MCF 10A (cell line): ENCODE measurements at regions not wholly inside any gene's neighbourhood (a gene's known extent, or its start where the extent isn't known, plus 50 kb on each side); places are given as distances from the start of the nearest gene placed in this dataset.

Experiments
- BruUV-seq: library from RNA; stranded (reverse); fragments of 400-500 nt; replicated peaks from 2 replicates; lab custom pipeline; 2021; lab: Mats Ljungman, UMichigan
- CTCF ChIA-PET: fragments of 300-600 bp; sonication (Branson Sonifier 250); formaldehyde crosslinking; extraction: SDS; loops from one replicate; lab custom pipeline; 2021; ENCODE audit warnings: antibody characterized with exemption, inconsistent platforms; lab: Yijun Ruan, JAX
- POLR2A ChIA-PET: fragments of 300-600, 350-650 bp; sonication (Branson Sonifier 250); formaldehyde crosslinking; extraction: SDS; loops from one replicate; lab custom pipeline; 2020; ENCODE audit warnings: antibody characterized with exemption, inconsistent platforms; lab: Yijun Ruan, JAX
- DNase-seq: peaks from one replicate; pipeline ENCODE4 v3.0.0-alpha.2; 2018; ENCODE audit not compliant: unreplicated experiment
- H3K27ac Mint-ChIP-seq: one replicate; pipeline ENCODE4 v1.8.0; 2022; ENCODE audit warnings: mild to moderate bottlenecking, low read depth, mixed read lengths; ENCODE audit not compliant: unreplicated experiment
- H3K27me3 Mint-ChIP-seq: one replicate; pipeline ENCODE4 v1.8.0; 2022; ENCODE audit warnings: mixed read lengths; ENCODE audit not compliant: insufficient read depth, unreplicated experiment
- H3K36me3 Mint-ChIP-seq: one replicate; pipeline ENCODE4 v1.8.0; 2022; ENCODE audit warnings: mild to moderate bottlenecking, moderate library complexity, mixed read lengths; ENCODE audit not compliant: insufficient read depth, unreplicated experiment
- H3K4me1 Mint-ChIP-seq: one replicate; pipeline ENCODE4 v1.8.0; 2022; ENCODE audit warnings: mixed read lengths; ENCODE audit not compliant: insufficient read depth, unreplicated experiment
- H3K4me3 Mint-ChIP-seq: one replicate; pipeline ENCODE4 v1.8.0; 2022; ENCODE audit warnings: mild to moderate bottlenecking, moderate library complexity, mixed read lengths; ENCODE audit not compliant: unreplicated experiment
- H3K9me3 Mint-ChIP-seq: one replicate; pipeline ENCODE4 v1.8.0; 2022; ENCODE audit warnings: mixed read lengths; ENCODE audit not compliant: unreplicated experiment
- CTCF ChIP-seq: fragments of 200-600 bp; IDR thresholded peaks from one replicate; pipeline ENCODE4 v1.8.0; 2022; ENCODE audit warnings: antibody characterized with exemption, mild to moderate bottlenecking; ENCODE audit not compliant: unreplicated experiment
- intact Hi-C: fragments of 100-400 bp; cut with micrococcal nuclease; formaldehyde crosslinking; loops from 2 replicates; pipeline ENCODE4 v1.14.1; 2022

GRCh38 chr16:65576631-65577030 lies 454.8 kb upstream of the CDH11 start:
- ChIA-PET CTCF (no interaction called here), POLR2A (no interaction called here)
- DNase-seq, result no peak
- Mint-ChIP-seq H3K36me3 (no peaks in the 10 kb centered on the region), H3K27ac (no peak overlapping the region), H3K4me3 (no peak overlapping the region), H3K9me3 (peaks cover 46% of the 10 kb centered on the region), H3K4me1 (no peaks in the 10 kb centered on the region), H3K27me3 (no peaks in the 10 kb centered on the region)
- no peak for TF ChIP-seq CTCF
- intact Hi-C loops, result no loop called here
- no TSS peak for BruUV-seq

- Mint-ChIP-seq H3K9me3 (peaks cover 46% of the 10 kb centered on the region), H3K36me3 (no peaks in the 10 kb centered on the region), H3K27me3 (no peaks in the 10 kb centered on the region), H3K4me3 (no peak overlapping the region), H3K27ac (no peak overlapping the region), H3K4me1 (no peaks in the 10 kb centered on the region)
- ChIA-PET CTCF (no interaction called here), POLR2A (no interaction called here)
- intact Hi-C loops, result no loop called here
- TF ChIP-seq CTCF, result no peak
- no TSS peak for BruUV-seq
- DNase-seq, result no peak
Observed at GRCh38 chr16:65576139-65576538, 454.3 kb upstream of the CDH11 start.

GRCh38 chr16:65574326-65574966 lies 452.6 kb upstream of the CDH11 start:
- no peak overlapping the region for H3K27ac Mint-ChIP-seq
- CTCF ChIA-PET, result interaction anchor here (0.6 kb wide), 1 partner anchor 1202 kb away, joined by 3 read pairs; no protein-coding TSS in a partner anchor
- intact Hi-C loops, result no loop called here
- TF ChIP-seq CTCF, result no peak
- H3K9me3 Mint-ChIP-seq, result peaks cover 44% of the 10 kb centered on the region
- POLR2A ChIA-PET, result no interaction called here
- no peak for DNase-seq
- H3K36me3 Mint-ChIP-seq, result no peaks in the 10 kb centered on the region
- H3K4me1 Mint-ChIP-seq, result no peaks in the 10 kb centered on the region
- no peaks in the 10 kb centered on the region for H3K27me3 Mint-ChIP-seq
- H3K4me3 Mint-ChIP-seq, result no peak overlapping the region
- no TSS peak for BruUV-seq

GRCh38 chr16:65572156-65572555 lies 450.3 kb upstream of the CDH11 start:
- POLR2A ChIA-PET, result no interaction called here

More at GRCh38 chr16:65572156-65572555, 450.3 kb upstream of the CDH11 start:
- DNase-seq, result peak; percentile 37
- no peaks in the 10 kb centered on the region for H3K27me3 Mint-ChIP-seq
- peaks cover 41% of the 10 kb centered on the region for H3K9me3 Mint-ChIP-seq
- no peaks in the 10 kb centered on the region for H3K4me1 Mint-ChIP-seq
- no TSS peak for BruUV-seq
- H3K4me3 Mint-ChIP-seq, result no peak overlapping the region
- H3K27ac Mint-ChIP-seq, result no peak overlapping the region
- intact Hi-C loops, result no loop called here
- TF ChIP-seq CTCF, result no peak
- CTCF ChIA-PET, result no interaction called here
- no peaks in the 10 kb centered on the region for H3K36me3 Mint-ChIP-seq
